GM18867 (cell line): ENCODE measurements at regions not wholly inside any gene's neighbourhood (a gene's known extent, or its start where the extent isn't known, plus 50 kb on each side); places are given as distances from the start of the nearest gene placed in this dataset.

ENCODE experiments used
- ATAC-seq: cut with Tn5 transposase; IDR thresholded peaks from one replicate; pipeline ENCODE4 v1.9.1; 2021; ENCODE audit warnings: mild to moderate bottlenecking, moderate library complexity; ENCODE audit not compliant: unreplicated experiment

- no peak for ATAC-seq
Observed at GRCh38 chr1:63033211-63033610, 249.3 kb downstream of the ATG4C start.

- no peak for ATAC-seq
Observed at GRCh38 chr1:63034256-63034655, 250.3 kb downstream of the ATG4C start.

GRCh38 chr1:63038586-63038985 is 254.7 kb downstream of the ATG4C start:
- no peak for ATAC-seq

GRCh38 chr1:63041660-63042059 is 257.7 kb downstream of the ATG4C start:
- ATAC-seq: no peak

- no peak for ATAC-seq
Observed at GRCh38 chr1:63042278-63042677, 258.3 kb downstream of the ATG4C start.

- ATAC-seq: peak; percentile 80
Observed at GRCh38 chr1:63046539-63046938, 262.6 kb downstream of the ATG4C start.

GRCh38 chr1:63049135-63049534 is 265.2 kb downstream of the ATG4C start:
- no peak for ATAC-seq

GRCh38 chr1:63051356-63051755 is 267.4 kb downstream of the ATG4C start:
- ATAC-seq: no peak

- ATAC-seq: no peak
Observed at GRCh38 chr1:63051886-63052285, 268.0 kb downstream of the ATG4C start.

- ATAC-seq: no peak
Observed at GRCh38 chr1:63054184-63054583, 268.2 kb upstream of the FOXD3 start.

- no peak for ATAC-seq
Observed at GRCh38 chr1:63063367-63063766, 259.0 kb upstream of the FOXD3 start.

- no peak for ATAC-seq
Observed at GRCh38 chr1:63064135-63064534, 258.2 kb upstream of the FOXD3 start.

GRCh38 chr1:63068626-63069025 is 253.7 kb upstream of the FOXD3 start:
- no peak for ATAC-seq

GRCh38 chr1:63069214-63069613 is 253.2 kb upstream of the FOXD3 start:
- no peak for ATAC-seq

- no peak for ATAC-seq
Observed at GRCh38 chr1:63073309-63074306, 248.8 kb upstream of the FOXD3 start.

- ATAC-seq: no peak
Observed at GRCh38 chr1:63074321-63074720, 248.0 kb upstream of the FOXD3 start.

- ATAC-seq: no peak
Observed at GRCh38 chr1:63082766-63083165, 239.6 kb upstream of the FOXD3 start.

GRCh38 chr1:63087966-63088365 is 234.4 kb upstream of the FOXD3 start:
- no peak for ATAC-seq

- ATAC-seq: no peak
Observed at GRCh38 chr1:63099188-63099587, 223.2 kb upstream of the FOXD3 start.

GRCh38 chr1:63101336-63101735 is 221.0 kb upstream of the FOXD3 start:
- ATAC-seq: no peak

GRCh38 chr1:63103682-63104081 is 218.7 kb upstream of the FOXD3 start:
- no peak for ATAC-seq

GRCh38 chr1:63107066-63107465 is 215.3 kb upstream of the FOXD3 start:
- no peak for ATAC-seq

GRCh38 chr1:63108206-63108605 is 214.2 kb upstream of the FOXD3 start:
- ATAC-seq: no peak
